GM18502 (cell line): ENCODE measurements at regions not wholly inside any gene's neighbourhood (a gene's known extent, or its start where the extent isn't known, plus 50 kb on each side); places are given as distances from the start of the nearest gene placed in this dataset.

Source experiments
- ATAC-seq: cut with Tn5 transposase; IDR thresholded peaks from one replicate; pipeline ENCODE4 v1.9.1; 2021; ENCODE audit warnings: mild to moderate bottlenecking; ENCODE audit not compliant: unreplicated experiment, poor library complexity

- ATAC-seq, result no peak
Measured at GRCh38 chr7:23970193-23970592, 260.2 kb downstream of the STK31 start.

GRCh38 chr7:23971031-23971430 is 261.0 kb downstream of the STK31 start:
- no peak for ATAC-seq

GRCh38 chr7:23972057-23972456 is 262.0 kb downstream of the STK31 start:
- ATAC-seq, result no peak

GRCh38 chr7:23973264-23973663 is 263.2 kb downstream of the STK31 start:
- ATAC-seq, result no peak

GRCh38 chr7:23980081-23980480 is 270.1 kb downstream of the STK31 start:
- no peak for ATAC-seq

GRCh38 chr7:23981314-23981713 is 271.3 kb downstream of the STK31 start:
- ATAC-seq, result no peak

GRCh38 chr7:23981758-23982157 is 271.7 kb downstream of the STK31 start:
- no peak for ATAC-seq

GRCh38 chr7:24005517-24005916 is 278.5 kb upstream of the NPY start:
- ATAC-seq, result no peak

- ATAC-seq, result no peak
Measured at GRCh38 chr7:24010495-24010894, 273.5 kb upstream of the NPY start.

- ATAC-seq, result no peak
Measured at GRCh38 chr7:24017519-24017918, 266.5 kb upstream of the NPY start.

GRCh38 chr7:24018331-24018730 is 265.7 kb upstream of the NPY start:
- ATAC-seq, result no peak

GRCh38 chr7:24019841-24020240 is 264.1 kb upstream of the NPY start:
- no peak for ATAC-seq

GRCh38 chr7:24024276-24025068 is 259.5 kb upstream of the NPY start:
- no peak for ATAC-seq

GRCh38 chr7:24025094-24025493 is 258.9 kb upstream of the NPY start:
- no peak for ATAC-seq

- no peak for ATAC-seq
Measured at GRCh38 chr7:24025765-24026164, 258.2 kb upstream of the NPY start.

GRCh38 chr7:24026351-24026750 is 257.6 kb upstream of the NPY start:
- no peak for ATAC-seq

- no peak for ATAC-seq
Measured at GRCh38 chr7:24029068-24029467, 254.9 kb upstream of the NPY start.

- ATAC-seq, result no peak
Measured at GRCh38 chr7:24034251-24034650, 249.7 kb upstream of the NPY start.

- no peak for ATAC-seq
Measured at GRCh38 chr7:24035366-24036032, 248.5 kb upstream of the NPY start.

- ATAC-seq, result no peak
Measured at GRCh38 chr7:24036033-24036412, 248.0 kb upstream of the NPY start.

GRCh38 chr7:24038993-24039392 is 245.0 kb upstream of the NPY start:
- ATAC-seq, result no peak
